ENCODE measurements at regions not wholly inside any gene's neighbourhood (a gene's known extent, or its start where the extent isn't known, plus 50 kb on each side); places are given as distances from the start of the nearest gene placed in this dataset.

DNA sequence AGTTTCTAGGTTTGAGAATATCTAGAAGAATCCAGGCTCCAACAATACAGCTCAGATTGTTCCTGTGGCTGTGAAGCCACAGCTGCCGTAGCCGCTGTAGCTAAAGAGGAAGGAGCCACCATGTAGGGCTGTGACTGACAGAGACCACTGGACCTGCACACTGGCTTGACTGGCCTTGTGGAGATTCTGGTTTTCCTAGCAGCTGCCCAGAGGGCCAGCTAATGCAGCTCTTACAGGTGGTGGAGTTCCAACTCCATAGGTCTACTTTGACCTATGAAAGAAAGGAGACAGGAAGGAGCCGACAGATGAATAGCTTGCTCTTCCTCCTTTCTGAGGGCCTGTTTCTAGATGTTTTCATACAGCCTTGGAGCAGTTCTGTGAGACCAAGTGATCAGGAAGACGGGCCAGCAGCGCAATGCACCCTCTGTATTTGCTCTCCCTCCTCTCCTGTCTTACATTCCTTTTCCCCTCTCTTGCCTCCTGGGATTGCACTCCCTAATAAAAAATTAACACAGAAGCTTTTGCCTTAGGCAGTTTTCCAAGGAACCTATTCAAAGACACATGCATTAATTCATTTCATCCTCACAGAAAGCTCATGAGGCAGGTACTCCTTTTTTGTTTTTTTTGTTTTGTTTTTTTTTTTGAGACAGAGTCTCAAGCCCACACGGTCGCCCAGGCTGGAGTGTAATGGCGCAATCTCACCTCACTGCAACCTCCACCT lies 51.8 kb upstream of the MYB start:
- Histone ChIP-seq H3F3A (ENCODE audit: insufficient read depth, low read depth) (no peaks in the 10 kb centered on the region), H3K9me3 (ENCODE audit: insufficient read depth, low read depth) (no peaks in the 10 kb centered on the region; the same call in 1 of the 2 replicates), H3K27me3 (ENCODE audit: insufficient read depth, low read depth) (0 out of 2 replicates have a peak, but pooled peaks cover 12% of the 10 kb centered on the region), H3K4me3 (no peak overlapping the region), H3K9me2 (ENCODE audit: insufficient read depth) (peaks cover 8% of the 10 kb centered on the region; the same call in 1 of the 2 replicates), H3K4me1 (replicated peaks; ENCODE audit: insufficient read depth) (no peaks in the 10 kb centered on the region), H3K36me3 (ENCODE audit: low read depth) (no peaks in the 10 kb centered on the region), H3K4me2 (no peak overlapping the region), H3K79me2 (ENCODE audit: low read depth) (no peaks in the 10 kb centered on the region), H4K20me1 (ENCODE audit: insufficient read depth) (no peaks in the 10 kb centered on the region), H2AFZ (no peak overlapping the region), H3K27ac (no peak overlapping the region)
- POLR2A ChIA-PET (ENCODE audit: unreplicated experiment) = no interaction called here
- CTCF ChIA-PET = no interaction called here
- BruUV-seq (replicated peaks) = no TSS peak
- TF ChIP-seq, protein P1, sequence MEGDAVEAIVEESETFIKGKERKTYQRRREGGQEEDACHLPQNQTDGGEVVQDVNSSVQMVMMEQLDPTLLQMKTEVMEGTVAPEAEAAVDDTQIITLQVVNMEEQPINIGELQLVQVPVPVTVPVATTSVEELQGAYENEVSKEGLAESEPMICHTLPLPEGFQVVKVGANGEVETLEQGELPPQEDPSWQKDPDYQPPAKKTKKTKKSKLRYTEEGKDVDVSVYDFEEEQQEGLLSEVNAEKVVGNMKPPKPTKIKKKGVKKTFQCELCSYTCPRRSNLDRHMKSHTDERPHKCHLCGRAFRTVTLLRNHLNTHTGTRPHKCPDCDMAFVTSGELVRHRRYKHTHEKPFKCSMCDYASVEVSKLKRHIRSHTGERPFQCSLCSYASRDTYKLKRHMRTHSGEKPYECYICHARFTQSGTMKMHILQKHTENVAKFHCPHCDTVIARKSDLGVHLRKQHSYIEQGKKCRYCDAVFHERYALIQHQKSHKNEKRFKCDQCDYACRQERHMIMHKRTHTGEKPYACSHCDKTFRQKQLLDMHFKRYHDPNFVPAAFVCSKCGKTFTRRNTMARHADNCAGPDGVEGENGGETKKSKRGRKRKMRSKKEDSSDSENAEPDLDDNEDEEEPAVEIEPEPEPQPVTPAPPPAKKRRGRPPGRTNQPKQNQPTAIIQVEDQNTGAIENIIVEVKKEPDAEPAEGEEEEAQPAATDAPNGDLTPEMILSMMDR (conservative IDR thresholded peaks at IDR 0.05) = no peak
- no peak for TF ChIP-seq EZH2 (IDR thresholded peaks at IDR 0.05; ENCODE audit: low read depth)
- intact Hi-C loops (cut with micrococcal nuclease; ENCODE audit: unreplicated experiment) = no loop called here
- no peak for DNase-seq

DNA sequence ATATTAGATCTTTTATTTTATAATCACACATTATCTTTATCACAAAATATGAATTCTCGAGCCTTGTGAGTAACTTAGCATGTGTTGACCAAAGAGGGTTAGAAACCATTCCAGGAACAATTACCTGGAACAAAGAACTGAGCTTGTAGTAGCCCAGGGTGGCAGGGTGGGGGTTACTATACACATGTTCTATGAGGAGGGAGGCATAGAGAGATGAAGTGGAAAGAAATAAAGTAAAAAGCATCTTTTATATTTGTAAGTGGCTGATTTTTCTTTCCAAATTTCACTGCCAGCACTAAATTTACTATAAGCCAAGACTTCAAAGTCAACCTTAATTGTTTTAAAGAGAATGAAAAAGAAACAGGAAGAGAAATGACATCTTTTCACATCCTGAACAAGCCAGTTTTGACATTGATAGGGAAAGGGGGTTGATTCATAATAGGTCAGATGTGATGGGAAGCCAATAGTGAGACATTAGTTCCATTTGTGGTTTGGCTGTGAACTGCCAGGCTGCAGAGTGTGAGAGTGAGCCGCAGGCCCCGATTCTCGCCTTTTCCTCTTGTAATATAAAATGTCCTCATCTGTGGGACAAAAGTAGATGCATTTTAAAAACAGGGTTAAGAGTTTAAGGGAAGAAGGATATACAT lies 52.7 kb upstream of the MYB start:
- peaks cover 8% of the 10 kb centered on the region; the same call in 1 of the 2 replicates for H3K9me2 ChIP-seq (ENCODE audit: insufficient read depth)
- no peak for DNase-seq
- ChIA-PET CTCF (no interaction called here), POLR2A (ENCODE audit: unreplicated experiment) (no interaction called here)
- H3K79me2 ChIP-seq (ENCODE audit: low read depth) = no peaks in the 10 kb centered on the region
- no peaks in the 10 kb centered on the region for H3K36me3 ChIP-seq (ENCODE audit: low read depth)
- H3K9me3 ChIP-seq (ENCODE audit: insufficient read depth, low read depth) = no peaks in the 10 kb centered on the region; the same call in 1 of the 2 replicates
- intact Hi-C loops (cut with micrococcal nuclease; ENCODE audit: unreplicated experiment) = no loop called here
- H3F3A ChIP-seq (ENCODE audit: insufficient read depth, low read depth) = no peaks in the 10 kb centered on the region
- no peak overlapping the region for H3K27ac ChIP-seq
- H3K27me3 ChIP-seq (ENCODE audit: insufficient read depth, low read depth) = 0 out of 2 replicates have a peak, but pooled peaks cover 12% of the 10 kb centered on the region
- H3K4me3 ChIP-seq = no peak overlapping the region
- H3K4me1 ChIP-seq (replicated peaks; ENCODE audit: insufficient read depth) = no peaks in the 10 kb centered on the region
- H3K4me2 ChIP-seq = no peak overlapping the region
- TF ChIP-seq, protein P1 (conservative IDR thresholded peaks at IDR 0.05) = no peak
- TF ChIP-seq EZH2 (IDR thresholded peaks at IDR 0.05; ENCODE audit: low read depth) = no peak
- no peaks in the 10 kb centered on the region for H4K20me1 ChIP-seq (ENCODE audit: insufficient read depth)
- no TSS peak for BruUV-seq (replicated peaks)
- H2AFZ ChIP-seq = no peak overlapping the region

DNA sequence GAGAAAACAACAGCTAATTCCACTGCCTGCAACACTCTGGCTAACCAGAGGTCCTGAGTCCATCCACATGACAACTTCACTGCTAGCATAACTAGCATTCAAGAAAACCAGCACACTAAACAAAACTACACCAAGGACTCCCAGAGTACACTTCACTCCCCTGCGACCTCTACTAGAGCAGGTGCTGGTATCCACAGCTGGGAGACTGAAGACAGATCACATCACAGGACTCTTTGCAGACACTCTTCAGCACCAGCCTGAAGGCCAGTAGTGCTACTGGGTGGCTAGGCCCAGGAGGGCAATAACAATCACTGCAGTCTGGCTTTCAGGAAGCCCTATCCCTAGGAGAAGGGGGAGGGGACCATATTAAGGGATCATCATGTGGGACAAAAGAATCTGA lies 54.4 kb upstream of the MYB start:
- H3K9me2 ChIP-seq (ENCODE audit: insufficient read depth) = peaks cover 8% of the 10 kb centered on the region; the same call in 1 of the 2 replicates
- H4K20me1 ChIP-seq (ENCODE audit: insufficient read depth) = no peaks in the 10 kb centered on the region
- no peak overlapping the region for H3K27ac ChIP-seq
- intact Hi-C loops (cut with micrococcal nuclease; ENCODE audit: unreplicated experiment) = no loop called here
- H3K4me2 ChIP-seq = no peak overlapping the region
- H3F3A ChIP-seq (ENCODE audit: insufficient read depth, low read depth) = no peaks in the 10 kb centered on the region
- no peaks in the 10 kb centered on the region; the same call in 1 of the 2 replicates for H3K9me3 ChIP-seq (ENCODE audit: insufficient read depth, low read depth)
- TF ChIP-seq EZH2 (IDR thresholded peaks at IDR 0.05; ENCODE audit: low read depth) = no peak
- TF ChIP-seq, protein P1 (conservative IDR thresholded peaks at IDR 0.05) = no peak
- H3K36me3 ChIP-seq (ENCODE audit: low read depth) = no peaks in the 10 kb centered on the region
- CTCF ChIA-PET = no interaction called here
- H2AFZ ChIP-seq = no peak overlapping the region
- POLR2A ChIA-PET (ENCODE audit: unreplicated experiment) = no interaction called here
- BruUV-seq (replicated peaks) = no TSS peak
- no peaks in the 10 kb centered on the region for H3K79me2 ChIP-seq (ENCODE audit: low read depth)
- no peak overlapping the region for H3K4me3 ChIP-seq
- DNase-seq = no peak
- 0 out of 2 replicates have a peak, but pooled peaks cover 12% of the 10 kb centered on the region for H3K27me3 ChIP-seq (ENCODE audit: insufficient read depth, low read depth)
- no peaks in the 10 kb centered on the region for H3K4me1 ChIP-seq (replicated peaks; ENCODE audit: insufficient read depth)

Measured in PC-9 (cell line).